ENCODE measurements at regions not wholly inside any gene's neighbourhood (a gene's known extent, or its start where the extent isn't known, plus 50 kb on each side); places are given as distances from the start of the nearest gene placed in this dataset.

- TF ChIP-seq, protein P1, sequence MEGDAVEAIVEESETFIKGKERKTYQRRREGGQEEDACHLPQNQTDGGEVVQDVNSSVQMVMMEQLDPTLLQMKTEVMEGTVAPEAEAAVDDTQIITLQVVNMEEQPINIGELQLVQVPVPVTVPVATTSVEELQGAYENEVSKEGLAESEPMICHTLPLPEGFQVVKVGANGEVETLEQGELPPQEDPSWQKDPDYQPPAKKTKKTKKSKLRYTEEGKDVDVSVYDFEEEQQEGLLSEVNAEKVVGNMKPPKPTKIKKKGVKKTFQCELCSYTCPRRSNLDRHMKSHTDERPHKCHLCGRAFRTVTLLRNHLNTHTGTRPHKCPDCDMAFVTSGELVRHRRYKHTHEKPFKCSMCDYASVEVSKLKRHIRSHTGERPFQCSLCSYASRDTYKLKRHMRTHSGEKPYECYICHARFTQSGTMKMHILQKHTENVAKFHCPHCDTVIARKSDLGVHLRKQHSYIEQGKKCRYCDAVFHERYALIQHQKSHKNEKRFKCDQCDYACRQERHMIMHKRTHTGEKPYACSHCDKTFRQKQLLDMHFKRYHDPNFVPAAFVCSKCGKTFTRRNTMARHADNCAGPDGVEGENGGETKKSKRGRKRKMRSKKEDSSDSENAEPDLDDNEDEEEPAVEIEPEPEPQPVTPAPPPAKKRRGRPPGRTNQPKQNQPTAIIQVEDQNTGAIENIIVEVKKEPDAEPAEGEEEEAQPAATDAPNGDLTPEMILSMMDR (IDR thresholded peaks at IDR 0.05), result no peak
- no peak for TF ChIP-seq POLR2A (IDR thresholded peaks at IDR 0.05)
Measured at GRCh38 chr12:14135996-14136395, 154.6 kb upstream of the GRIN2B start.

All from esophagus squamous epithelium (tissue), 4 donors.